ENCODE measurements at regions not wholly inside any gene's neighbourhood (a gene's known extent, or its start where the extent isn't known, plus 50 kb on each side); places are given as distances from the start of the nearest gene placed in this dataset.

DNA sequence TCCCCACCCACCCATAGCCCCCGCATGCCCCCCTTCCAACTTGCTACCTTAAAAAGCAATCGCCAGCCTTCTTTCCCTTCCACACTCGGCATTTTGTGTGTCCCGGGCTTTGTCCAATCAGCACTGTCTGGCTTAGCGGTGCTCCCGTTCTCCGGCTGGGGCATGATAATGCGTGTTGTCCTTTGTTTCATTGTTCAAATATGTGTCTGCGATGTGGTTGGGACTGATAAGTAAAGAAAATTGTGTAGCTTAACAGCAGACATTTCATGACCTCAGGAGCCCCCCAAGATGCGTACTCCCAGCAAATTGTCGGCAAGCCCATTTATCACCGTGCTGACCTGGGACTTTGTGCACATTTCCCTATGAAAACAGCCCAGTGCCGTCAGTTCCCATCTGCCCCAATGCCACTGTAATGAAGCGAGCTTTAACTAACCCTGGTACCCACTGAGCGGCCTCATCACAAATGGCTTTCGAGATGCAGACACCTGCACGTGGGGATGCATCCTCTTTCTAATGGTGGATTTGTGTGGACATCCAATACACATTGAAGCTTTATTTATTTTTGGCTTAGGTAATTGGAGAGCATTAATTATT lies 167.0 kb upstream of the E2F8 start:
- TF ChIP-seq CTCF (IDR thresholded peaks at IDR 0.05; ENCODE audit: low read depth, low read length, missing control alignments): no peak
- no peak for DNase-seq (ENCODE audit: low read depth)

DNA sequence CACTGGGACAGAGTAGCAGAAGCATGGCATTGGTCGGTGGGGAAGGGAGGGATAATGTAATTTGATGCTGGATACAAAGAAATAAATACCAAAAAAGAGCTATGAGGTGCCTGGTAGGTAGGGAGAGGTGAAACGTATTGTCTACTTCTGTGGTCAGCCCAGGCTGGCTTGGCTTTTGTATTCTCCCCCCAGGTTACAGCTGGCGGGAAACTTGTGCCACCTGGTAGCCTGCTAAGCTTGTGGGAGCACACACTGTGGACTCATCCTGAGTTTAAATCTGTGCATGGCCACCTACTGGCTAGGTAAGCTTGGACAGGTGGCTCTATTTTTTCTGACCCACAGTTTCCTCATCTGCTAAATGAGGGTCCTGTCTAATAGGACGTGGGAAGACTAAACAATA lies 165.2 kb upstream of the E2F8 start:
- no peak for TF ChIP-seq CTCF (IDR thresholded peaks at IDR 0.05; ENCODE audit: low read depth, low read length, missing control alignments)
- H3K4me3 ChIP-seq (ENCODE audit: low read depth, low read length): no peak overlapping the region
- DNase-seq (ENCODE audit: low read depth): no peak

More for the DNA sequence above, 167.0 kb upstream of the E2F8 start:
- H3K4me3 ChIP-seq (ENCODE audit: low read depth, low read length): no peak overlapping the region

- TF ChIP-seq CTCF (IDR thresholded peaks at IDR 0.05; ENCODE audit: low read depth, low read length, missing control alignments): no peak
- no peak for DNase-seq (ENCODE audit: low read depth)
- H3K4me3 ChIP-seq (ENCODE audit: low read depth, low read length): no peak overlapping the region
These were observed 164.0 kb upstream of the E2F8 start for GRCh38 chr11:19404787-19405186.

- TF ChIP-seq CTCF (IDR thresholded peaks at IDR 0.05; ENCODE audit: low read depth, low read length, missing control alignments): no peak
- no peak overlapping the region for H3K4me3 ChIP-seq (ENCODE audit: low read depth, low read length)
- no peak for DNase-seq (ENCODE audit: low read depth)
These were observed 162.6 kb upstream of the E2F8 start for GRCh38 chr11:19403196-19403895.

DNA sequence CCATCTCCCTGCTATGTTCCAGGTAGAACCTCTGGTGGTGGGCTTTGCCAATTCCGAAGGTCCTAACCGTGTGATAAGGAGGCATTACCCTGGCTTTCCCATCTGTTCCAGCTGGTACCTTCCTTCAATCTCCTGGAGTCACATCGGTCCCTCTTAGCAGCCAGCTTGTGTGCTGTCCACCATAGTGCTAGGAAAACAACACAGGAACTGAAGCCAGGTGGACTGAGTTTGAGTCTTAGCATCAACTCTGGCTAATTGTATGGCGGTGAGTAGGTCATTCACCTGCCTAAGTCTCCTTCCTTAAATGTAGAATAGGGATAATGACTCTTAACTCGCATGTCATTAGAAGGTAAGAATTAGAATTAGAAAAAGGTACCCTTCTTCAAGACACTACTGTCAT lies 159.6 kb upstream of the E2F8 start:
- no peak for TF ChIP-seq CTCF (IDR thresholded peaks at IDR 0.05; ENCODE audit: low read depth, low read length, missing control alignments)
- H3K4me3 ChIP-seq (ENCODE audit: low read depth, low read length): no peak overlapping the region
- no peak for DNase-seq (ENCODE audit: low read depth)

DNA sequence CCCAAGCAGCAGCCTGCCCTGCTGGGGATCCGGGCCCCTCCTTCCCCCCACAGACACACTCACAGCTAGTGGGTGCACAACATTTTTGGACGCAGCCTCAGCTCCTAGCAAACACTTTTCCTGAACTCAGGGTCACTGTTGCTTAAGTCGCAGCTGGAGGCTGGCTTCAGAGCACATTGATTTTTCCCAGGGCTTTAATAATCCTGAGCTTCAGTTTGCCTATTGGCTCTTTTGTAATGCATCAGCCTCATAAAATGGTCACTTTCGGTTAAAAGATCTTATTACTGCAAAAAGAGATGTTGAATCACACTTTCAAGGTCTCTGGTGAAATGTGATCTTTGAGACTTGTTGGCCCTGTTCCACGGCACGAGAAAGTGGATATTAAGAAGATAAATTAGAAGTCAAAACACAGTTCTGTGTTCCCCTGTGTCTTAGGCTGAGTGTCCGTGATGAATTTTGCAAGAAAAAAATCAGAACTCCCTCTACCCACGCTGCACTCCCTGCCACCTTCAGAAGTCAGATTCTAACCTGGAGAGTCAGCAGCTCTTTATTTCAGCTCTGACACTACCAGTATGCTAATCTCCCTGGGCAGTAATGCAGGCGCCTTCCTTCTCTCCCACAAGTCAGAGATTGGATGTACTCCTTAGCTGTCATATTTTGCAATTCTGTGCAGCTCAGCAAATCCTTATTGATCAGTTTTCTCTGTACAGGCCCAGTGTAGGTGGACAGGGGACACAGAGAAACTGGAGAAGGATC lies 158.2 kb upstream of the E2F8 start:
- no peak for TF ChIP-seq CTCF (IDR thresholded peaks at IDR 0.05; ENCODE audit: low read depth, low read length, missing control alignments)
- no peak for DNase-seq (ENCODE audit: low read depth)
- H3K4me3 ChIP-seq (ENCODE audit: low read depth, low read length): no peak overlapping the region

Data from GM12864 (cell line).